IMR-90 (cell line): ENCODE measurements at regions not wholly inside any gene's neighbourhood (a gene's known extent, or its start where the extent isn't known, plus 50 kb on each side); places are given as distances from the start of the nearest gene placed in this dataset.

Experiments
- CEBPB ChIP-seq: IDR thresholded peaks from 2 replicates; pipeline ENCODE4 v1.6.1; 2012; ENCODE audit warnings: low read depth, low read length, improper control_type of control experiment
- CHD1 ChIP-seq: IDR thresholded peaks from 2 replicates; pipeline ENCODE4 v1.6.1; 2012; ENCODE audit warnings: low read depth, low read length, improper control_type of control experiment
- CTCF ChIP-seq: conservative IDR thresholded peaks from 2 replicates; pipeline ENCODE4 v1.5.1; 2012; ENCODE audit warnings: mild to moderate bottlenecking, low read depth, low read length, improper control_type of control experiment
- MAZ ChIP-seq: IDR thresholded peaks from 2 replicates; pipeline ENCODE4 v1.6.1; 2012; ENCODE audit warnings: low read depth, mild to moderate bottlenecking, low read length, improper control_type of control experiment, moderate library complexity, borderline replicate concordance
- MXI1 ChIP-seq: IDR thresholded peaks from 2 replicates; pipeline ENCODE4 v1.6.1; 2012; ENCODE audit warnings: low read depth, mild to moderate bottlenecking, low read length, moderate library complexity, borderline replicate concordance
- NFE2L2 ChIP-seq: fragments of 150-350 bp; IDR thresholded peaks from 2 replicates; pipeline ENCODE4 v1.6.1; 2016; ENCODE audit warnings: low read depth, mild to moderate bottlenecking, low read length
- POLR2A ChIP-seq: IDR thresholded peaks from 2 replicates; pipeline ENCODE4 v1.6.1; 2012; ENCODE audit warnings: mild to moderate bottlenecking, low read depth, low read length
- RAD21 ChIP-seq: IDR thresholded peaks from 2 replicates; pipeline ENCODE4 v1.6.1; 2012; ENCODE audit warnings: low read length, improper control_type of control experiment
- RFX5 ChIP-seq: IDR thresholded peaks from 2 replicates; pipeline ENCODE4 v1.8.0; 2012; ENCODE audit warnings: low read depth, mild to moderate bottlenecking, low read length, moderate library complexity
- TF ChIP-seq, protein P1 (sequence below): fragments of 150-350 bp; IDR thresholded peaks from 2 replicates; pipeline ENCODE4 v1.6.1; 2016; ENCODE audit warnings: low read depth, mild to moderate bottlenecking, low read length, moderate library complexity, borderline replicate concordance

DNA sequence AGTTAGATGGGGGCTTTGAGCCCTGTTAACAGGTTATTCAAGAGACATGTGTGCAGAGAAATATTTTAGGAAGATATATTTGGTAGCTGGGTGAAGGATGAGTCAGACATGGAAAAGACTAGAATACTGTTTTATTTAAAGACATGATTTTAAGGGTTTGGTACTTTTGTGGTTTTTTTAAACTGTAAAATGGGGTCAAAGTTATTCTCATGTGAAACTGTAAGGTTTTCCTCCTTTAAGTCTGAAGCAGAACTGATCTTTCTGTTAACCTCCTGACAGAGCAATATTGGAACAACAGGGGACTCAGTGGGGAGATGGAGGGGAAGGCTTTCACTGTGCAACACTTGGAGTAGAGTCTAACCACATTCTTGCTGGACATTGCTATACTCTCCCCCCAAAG lies 112.4 kb upstream of the LSM6 start:
- no peak for TF ChIP-seq CTCF
- no peak for TF ChIP-seq POLR2A
- no peak for TF ChIP-seq NFE2L2
- no peak for TF ChIP-seq RAD21
- TF ChIP-seq MAZ, result no peak
- TF ChIP-seq RFX5, result no peak
- no peak for TF ChIP-seq MXI1
- TF ChIP-seq CEBPB, result no peak
- TF ChIP-seq CHD1, result no peak
- TF ChIP-seq, protein P1, sequence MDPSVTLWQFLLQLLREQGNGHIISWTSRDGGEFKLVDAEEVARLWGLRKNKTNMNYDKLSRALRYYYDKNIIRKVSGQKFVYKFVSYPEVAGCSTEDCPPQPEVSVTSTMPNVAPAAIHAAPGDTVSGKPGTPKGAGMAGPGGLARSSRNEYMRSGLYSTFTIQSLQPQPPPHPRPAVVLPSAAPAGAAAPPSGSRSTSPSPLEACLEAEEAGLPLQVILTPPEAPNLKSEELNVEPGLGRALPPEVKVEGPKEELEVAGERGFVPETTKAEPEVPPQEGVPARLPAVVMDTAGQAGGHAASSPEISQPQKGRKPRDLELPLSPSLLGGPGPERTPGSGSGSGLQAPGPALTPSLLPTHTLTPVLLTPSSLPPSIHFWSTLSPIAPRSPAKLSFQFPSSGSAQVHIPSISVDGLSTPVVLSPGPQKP, result no peak
